GM06990 (cell line): ENCODE measurements at regions not wholly inside any gene's neighbourhood (a gene's known extent, or its start where the extent isn't known, plus 50 kb on each side); places are given as distances from the start of the nearest gene placed in this dataset.

Experiments
- DNase-seq: peaks from one replicate; pipeline ENCODE4 v3.0.0-alpha.2; 2011; ENCODE audit not compliant: insufficient read length; ENCODE audit errors: extremely low read depth
- H3K27me3 ChIP-seq: replicated peaks from 2 replicates; pipeline ENCODE4 v1.6.0; 2011; ENCODE audit warnings: low read length; ENCODE audit not compliant: control insufficient read depth, insufficient read depth
- H3K36me3 ChIP-seq: 2 replicates; pipeline ENCODE4 v1.5.1; 2011; ENCODE audit warnings: low read length; ENCODE audit not compliant: control insufficient read depth, insufficient read depth
- H3K4me3 ChIP-seq: replicated peaks from 2 replicates; pipeline ENCODE4 v1.5.1; 2011; ENCODE audit warnings: low read depth, mild to moderate bottlenecking, control low read depth, low read length
- TF ChIP-seq, protein P1 (sequence below): IDR thresholded peaks from 2 replicates; pipeline ENCODE4 v1.5.1; 2011; ENCODE audit warnings: low read length, control low read depth, mild to moderate bottlenecking, inconsistent platforms; ENCODE audit not compliant: insufficient read depth, poor library complexity, severe bottlenecking

- no peak for DNase-seq
- Histone ChIP-seq H3K4me3 (no peak overlapping the region), H3K27me3 (no peaks in the 10 kb centered on the region), H3K36me3 (no peaks in the 10 kb centered on the region)
- TF ChIP-seq, protein P1, sequence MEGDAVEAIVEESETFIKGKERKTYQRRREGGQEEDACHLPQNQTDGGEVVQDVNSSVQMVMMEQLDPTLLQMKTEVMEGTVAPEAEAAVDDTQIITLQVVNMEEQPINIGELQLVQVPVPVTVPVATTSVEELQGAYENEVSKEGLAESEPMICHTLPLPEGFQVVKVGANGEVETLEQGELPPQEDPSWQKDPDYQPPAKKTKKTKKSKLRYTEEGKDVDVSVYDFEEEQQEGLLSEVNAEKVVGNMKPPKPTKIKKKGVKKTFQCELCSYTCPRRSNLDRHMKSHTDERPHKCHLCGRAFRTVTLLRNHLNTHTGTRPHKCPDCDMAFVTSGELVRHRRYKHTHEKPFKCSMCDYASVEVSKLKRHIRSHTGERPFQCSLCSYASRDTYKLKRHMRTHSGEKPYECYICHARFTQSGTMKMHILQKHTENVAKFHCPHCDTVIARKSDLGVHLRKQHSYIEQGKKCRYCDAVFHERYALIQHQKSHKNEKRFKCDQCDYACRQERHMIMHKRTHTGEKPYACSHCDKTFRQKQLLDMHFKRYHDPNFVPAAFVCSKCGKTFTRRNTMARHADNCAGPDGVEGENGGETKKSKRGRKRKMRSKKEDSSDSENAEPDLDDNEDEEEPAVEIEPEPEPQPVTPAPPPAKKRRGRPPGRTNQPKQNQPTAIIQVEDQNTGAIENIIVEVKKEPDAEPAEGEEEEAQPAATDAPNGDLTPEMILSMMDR: no peak
These were observed 1147.8 kb downstream of the JRKL start for GRCh38 chr11:97537407-97538150.

GRCh38 chr11:97544431-97544830 lies 1154.6 kb downstream of the JRKL start:
- H3K36me3 ChIP-seq: no peaks in the 10 kb centered on the region
- H3K27me3 ChIP-seq: no peaks in the 10 kb centered on the region
- TF ChIP-seq, protein P1: no peak
- H3K4me3 ChIP-seq: no peak overlapping the region
- DNase-seq: no peak

DNA sequence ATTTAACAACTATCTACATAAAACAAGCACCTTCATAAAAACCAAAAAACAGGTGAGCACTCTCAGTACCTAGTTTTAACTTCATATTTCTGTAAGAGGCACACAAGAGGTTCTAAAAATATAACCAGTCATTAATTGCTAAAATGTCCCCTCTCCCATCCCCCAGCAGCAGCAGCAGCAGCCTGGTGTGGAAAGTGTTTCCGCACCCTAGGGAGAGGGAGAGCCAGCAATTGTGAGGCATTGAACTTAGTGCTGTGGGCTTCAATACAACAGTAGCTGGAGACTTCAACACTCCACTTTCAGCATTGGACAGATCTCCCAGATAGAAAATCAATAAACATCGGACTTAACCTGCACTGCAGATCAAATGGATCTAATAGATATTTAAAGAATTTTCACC lies 1158.5 kb downstream of the JRKL start:
- no peak overlapping the region for H3K4me3 ChIP-seq
- TF ChIP-seq, protein P1: no peak
- no peaks in the 10 kb centered on the region for H3K36me3 ChIP-seq
- H3K27me3 ChIP-seq: no peaks in the 10 kb centered on the region
- no peak for DNase-seq

- Histone ChIP-seq H3K36me3 (no peaks in the 10 kb centered on the region), H3K27me3 (no peaks in the 10 kb centered on the region), H3K4me3 (no peak overlapping the region)
- DNase-seq: no peak
- TF ChIP-seq, protein P1: no peak
These were observed 1167.6 kb downstream of the JRKL start for GRCh38 chr11:97557399-97557798.

- Histone ChIP-seq H3K27me3 (no peaks in the 10 kb centered on the region), H3K36me3 (no peaks in the 10 kb centered on the region), H3K4me3 (no peak overlapping the region)
- no peak for DNase-seq
- TF ChIP-seq, protein P1: no peak
These were observed 1178.0 kb downstream of the JRKL start for GRCh38 chr11:97567801-97568200.
